NCI-H146 treated with DMSO at 0.1 percent for 48 hours (cell line): ENCODE measurements at regions not wholly inside any gene's neighbourhood (a gene's known extent, or its start where the extent isn't known, plus 50 kb on each side); places are given as distances from the start of the nearest gene placed in this dataset.

ENCODE experiments used
- DNase-seq: peaks from one replicate; lab custom pipeline; 2025; ENCODE audit not compliant: unreplicated experiment; lab: John Stamatoyannopoulos, UW

DNA sequence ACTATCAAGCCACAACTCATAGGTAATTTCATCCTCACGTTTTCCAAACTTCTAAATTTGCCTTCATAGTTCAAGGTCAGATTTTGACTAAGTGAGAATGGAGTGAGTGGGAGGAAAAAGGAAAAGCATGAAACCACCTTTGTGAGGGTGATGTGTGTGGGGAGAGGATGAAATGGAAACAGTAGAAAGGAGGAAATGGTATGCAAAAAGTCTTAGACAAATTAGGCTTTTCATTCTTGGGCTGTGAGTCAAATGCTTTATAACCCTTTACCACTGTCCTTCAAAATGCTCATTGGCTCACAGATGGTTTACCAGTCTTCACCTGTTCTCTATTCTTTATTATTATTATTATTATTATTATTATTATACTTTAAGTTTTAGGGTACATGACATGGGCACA, 127.2 kb downstream of the RAP2A start:
- no peak for DNase-seq

DNA sequence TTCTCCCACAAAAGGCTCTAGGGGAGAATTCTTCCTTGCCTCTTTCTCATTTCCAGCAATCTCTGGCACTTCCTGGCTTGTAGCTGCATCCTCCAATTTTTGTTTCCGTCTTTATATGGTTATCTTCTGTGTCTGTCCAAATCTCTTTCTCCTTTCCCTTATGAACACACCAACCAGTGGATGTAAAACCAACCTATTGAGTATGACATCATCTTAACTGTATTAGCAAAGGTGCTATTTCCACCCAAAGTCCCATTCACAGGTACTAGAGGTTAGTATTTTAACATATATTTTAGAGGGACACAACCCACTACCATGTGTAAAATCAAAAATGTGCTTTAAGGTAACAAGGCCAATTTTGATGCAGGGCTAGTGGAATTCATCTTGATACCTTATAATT, 129.0 kb downstream of the RAP2A start:
- no peak for DNase-seq

DNA sequence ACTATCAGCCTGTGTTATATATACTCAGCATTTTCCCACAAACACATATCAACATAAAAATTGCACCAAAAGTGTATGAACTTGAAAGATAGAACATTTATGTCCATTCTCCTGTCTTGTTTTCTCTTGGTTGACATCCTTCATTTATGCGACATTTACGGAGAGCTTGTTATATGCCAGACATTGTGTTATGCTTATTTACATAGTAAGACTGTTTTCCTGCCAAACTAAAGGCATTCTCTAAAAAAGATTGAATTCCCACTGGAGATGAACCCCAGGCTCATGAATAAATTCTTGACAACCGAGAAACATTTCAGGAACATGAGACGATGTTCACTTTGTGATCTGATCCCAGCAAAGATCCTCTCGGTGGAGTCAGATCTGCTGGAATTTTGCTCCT, 131.0 kb downstream of the RAP2A start:
- no peak for DNase-seq

DNA sequence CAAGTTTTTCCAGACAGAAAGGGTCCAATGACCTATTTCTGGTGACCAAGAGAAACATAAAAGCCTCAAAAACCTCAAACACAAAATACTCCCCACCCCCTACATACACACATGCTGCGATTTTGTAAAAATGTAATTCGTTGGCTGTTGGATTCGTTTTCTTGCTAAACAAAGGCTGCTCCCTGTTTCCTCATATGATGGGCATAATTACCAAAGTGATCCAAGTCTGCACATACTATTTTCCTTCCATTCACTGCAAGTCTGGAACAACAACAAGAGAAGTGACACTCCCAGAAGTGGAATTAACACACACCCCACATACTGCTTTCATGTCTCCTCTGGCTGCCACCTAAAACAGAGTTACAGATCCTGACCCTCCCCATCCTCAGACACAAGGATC, 131.9 kb downstream of the RAP2A start:
- DNase-seq: no peak

DNA sequence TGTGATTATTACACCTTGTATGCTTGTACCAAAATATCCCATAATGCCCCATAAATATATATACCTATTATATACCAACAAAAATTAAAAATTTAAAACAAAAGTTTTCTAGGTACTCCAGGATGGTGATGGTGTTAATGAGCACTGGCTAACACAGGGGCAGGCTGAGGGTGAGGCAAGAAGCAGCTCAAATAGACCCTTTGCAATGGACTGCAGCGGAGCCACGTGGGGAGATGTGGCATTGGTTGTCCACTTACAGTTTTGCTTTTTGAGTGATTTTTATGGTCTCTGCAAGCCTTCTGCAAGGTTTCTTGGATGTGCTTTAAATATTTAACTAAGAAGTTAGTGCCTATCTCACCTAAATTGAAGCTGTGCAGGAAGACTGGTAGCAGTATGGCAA, 132.9 kb downstream of the RAP2A start:
- DNase-seq: no peak

DNA sequence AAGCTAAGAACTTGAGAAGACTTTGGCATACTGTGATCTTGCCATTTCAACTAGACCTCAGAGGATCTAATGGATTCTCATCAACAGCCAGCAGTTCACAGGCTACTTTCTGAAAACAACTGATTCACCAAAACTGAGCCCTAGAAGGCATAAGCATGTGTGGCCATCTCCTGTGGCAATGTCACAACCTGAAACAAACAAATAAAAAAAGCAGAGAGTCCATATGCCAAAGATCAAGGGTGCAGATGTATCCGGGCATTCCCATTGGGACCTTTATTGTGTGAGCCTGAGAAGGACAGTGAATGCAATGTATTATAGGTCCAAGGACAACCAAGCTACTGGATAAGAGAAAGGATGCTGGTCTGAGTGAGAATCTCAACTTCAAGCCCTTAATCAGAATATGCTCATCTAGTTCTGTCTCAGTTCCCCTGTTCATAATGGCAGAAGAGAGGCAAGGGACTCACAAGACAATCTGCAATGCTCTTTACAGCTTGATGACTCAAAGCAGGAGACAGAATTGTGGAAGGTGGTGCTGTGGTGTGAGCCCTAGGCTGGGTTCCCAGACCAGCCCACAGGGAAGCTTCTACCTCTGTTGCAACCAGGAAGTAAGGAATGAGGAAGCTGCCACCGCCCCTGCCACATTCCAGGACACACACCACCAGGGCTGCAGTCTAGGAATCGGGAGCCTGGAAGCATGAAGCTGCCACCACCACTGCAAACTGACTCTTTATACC, 133.7 kb downstream of the RAP2A start:
- no peak for DNase-seq

DNA sequence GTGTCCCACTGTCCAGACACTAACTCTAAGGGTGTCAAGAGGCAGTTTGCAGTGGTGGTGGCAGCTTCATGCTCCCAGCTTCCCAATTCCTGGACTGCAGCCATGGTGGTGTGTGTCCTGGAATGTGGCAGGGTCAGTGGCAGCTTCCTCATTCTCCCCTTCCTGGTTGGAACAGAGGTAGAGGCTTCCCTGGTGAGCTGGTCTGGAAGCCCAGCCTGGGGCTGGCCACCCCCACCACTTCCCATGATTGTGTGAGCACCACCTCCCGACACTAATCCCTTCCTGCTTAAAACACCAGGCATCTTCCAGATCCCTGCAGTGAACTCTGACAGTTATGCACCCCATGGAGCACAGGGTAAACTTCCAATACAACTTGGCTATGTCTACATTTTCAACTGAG, 134.9 kb downstream of the RAP2A start:
- no peak for DNase-seq

DNA sequence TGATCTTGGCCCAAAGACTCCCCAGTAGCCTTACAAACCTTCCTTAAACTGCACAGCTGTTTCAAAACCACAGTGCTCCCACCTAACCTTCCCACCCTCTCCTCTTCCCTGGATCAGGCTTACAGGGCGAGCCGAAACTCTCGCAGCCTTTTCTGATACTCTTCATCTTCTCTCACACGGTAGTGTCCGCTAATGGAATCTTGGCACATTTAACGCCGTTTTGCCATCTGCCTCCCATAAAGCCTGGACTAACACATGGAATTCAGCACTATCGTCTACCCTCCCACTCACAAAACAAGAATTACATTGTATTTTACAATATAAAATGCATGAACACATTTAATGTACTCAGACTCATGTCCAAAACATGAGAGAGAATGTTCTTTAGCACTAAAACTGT, 135.9 kb downstream of the RAP2A start:
- no peak for DNase-seq

GRCh38 chr13:97570442-97570841, 136.5 kb downstream of the RAP2A start:
- no peak for DNase-seq

- no peak for DNase-seq
These were observed 139.0 kb downstream of the RAP2A start for GRCh38 chr13:97573011-97573410.

DNA sequence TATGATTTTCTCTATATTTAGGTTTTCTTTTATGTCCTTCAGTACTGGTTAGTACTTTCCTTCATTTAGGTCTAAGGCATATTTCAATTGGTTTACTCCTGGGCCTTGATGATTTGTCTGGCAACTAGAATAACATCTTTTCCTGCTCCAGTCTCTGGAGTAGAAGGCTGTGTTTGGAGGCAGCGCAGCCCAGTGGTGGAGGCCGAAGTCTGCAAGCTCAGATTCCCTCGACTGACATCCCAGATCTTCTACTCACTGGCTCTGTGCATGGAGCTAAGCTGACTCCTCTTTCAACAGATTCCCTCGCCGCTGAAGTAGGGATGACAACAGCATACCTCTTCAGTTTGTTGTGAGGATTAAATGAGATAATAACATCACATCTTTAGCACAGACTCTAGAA, 141.0 kb downstream of the RAP2A start:
- no peak for DNase-seq

DNA sequence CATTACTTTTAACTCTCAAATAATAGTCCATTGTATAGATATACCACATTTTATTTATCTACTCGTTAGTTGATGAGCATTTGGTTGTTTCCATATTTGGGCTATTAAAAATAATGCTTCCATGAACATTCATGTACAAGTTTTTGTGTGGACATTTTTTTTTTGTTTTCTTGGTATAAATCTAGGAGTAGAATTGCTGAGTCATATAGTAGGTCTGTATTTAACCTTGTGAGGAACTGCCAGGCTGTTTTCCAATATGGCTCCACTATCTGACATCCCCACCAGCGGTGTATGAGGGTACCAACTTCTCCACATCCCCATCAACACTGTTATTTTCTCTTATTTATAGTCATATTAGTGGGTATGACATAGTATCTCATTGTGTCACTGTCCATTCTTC, 143.1 kb downstream of the RAP2A start:
- DNase-seq: no peak

DNA sequence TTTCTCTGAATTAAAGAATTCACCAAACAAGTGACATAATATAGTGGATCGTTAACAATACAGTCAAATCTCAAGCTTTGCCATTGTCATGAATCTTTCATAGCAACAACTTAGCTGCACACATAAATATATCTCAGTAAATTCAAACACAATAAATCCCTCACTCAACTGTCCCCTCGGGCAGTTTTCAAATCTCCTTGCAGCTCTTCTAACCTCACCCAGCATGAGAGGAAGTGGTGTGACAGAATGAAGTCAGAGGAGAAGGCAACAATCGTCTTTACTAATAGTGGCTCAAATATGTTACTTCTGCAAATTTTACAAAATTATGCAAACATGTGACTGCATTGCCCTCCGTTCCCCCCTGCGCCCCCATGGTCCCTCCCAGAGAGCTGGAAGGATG, 148.2 kb downstream of the RAP2A start:
- no peak for DNase-seq

- DNase-seq: no peak
These were observed 150.0 kb downstream of the RAP2A start for GRCh38 chr13:97583907-97584497.

DNA sequence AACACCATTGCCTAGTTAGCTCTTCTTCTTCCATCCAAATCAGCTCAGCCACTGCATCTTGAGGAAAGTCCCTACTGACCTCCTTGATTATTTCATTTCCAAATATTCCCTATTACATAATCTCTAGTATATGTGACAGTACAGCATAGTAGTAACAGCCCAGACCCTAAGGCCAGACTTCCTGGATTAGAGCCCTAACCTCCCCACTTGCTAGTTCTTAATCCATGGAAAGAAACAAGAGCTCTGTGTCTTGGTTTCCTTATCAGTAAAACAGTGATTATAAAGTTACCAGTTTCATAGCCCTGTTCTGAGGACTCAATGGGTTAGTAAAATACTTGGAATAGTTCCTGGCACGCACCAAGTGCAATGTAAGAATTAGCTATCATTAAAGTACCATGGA, 153.0 kb downstream of the RAP2A start:
- no peak for DNase-seq

GRCh38 chr13:97588993-97589392, 155.0 kb downstream of the RAP2A start:
- no peak for DNase-seq

DNA sequence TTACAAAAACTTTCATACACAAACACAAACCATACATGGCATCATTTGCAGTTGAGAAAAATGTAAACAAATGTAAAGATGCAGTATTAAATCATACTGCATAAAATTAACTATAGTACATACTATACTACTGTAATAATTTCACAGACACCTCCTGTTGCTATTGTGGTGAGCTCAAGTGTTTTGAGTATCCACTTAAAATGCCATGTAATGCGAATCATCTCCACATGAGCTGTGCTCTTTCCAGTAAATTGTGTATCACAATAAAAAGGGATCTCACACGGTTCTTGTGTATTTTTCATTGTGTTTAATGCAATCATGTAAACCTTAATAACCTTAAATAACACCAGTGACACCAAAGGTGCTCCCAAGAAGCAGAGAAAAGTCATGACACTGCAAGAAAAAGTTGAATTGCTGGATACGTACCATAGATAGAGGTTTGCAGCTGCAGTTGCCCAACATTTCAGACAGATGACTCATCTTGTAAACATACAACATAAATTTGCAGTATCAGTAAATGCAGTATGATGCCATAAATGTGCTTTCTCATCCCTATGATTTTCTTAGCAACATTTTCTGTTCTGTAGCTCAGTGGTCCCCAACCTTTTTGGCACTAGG, 166.6 kb downstream of the RAP2A start:
- no peak for DNase-seq

DNA sequence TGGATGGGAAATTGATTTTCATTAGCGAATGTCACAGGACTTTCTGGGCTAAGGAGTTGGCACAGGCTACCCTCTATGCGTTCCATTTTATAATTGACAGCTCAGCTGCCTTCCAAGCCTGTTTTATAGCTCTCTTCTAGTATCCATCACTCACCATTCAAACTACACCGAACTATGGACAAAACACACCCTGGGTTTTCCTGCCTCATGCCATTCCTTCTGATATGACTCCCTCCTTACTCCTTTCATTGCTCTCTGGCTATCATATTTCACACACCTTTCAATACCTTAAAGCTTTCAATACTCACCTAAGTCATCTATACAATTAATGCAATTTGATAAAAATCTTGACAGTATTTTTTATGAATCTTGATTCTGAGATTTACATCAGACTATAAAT, 181.3 kb downstream of the RAP2A start:
- DNase-seq: no peak

- no peak for DNase-seq
These were observed 182.4 kb downstream of the RAP2A start for GRCh38 chr13:97616385-97616784.

DNA sequence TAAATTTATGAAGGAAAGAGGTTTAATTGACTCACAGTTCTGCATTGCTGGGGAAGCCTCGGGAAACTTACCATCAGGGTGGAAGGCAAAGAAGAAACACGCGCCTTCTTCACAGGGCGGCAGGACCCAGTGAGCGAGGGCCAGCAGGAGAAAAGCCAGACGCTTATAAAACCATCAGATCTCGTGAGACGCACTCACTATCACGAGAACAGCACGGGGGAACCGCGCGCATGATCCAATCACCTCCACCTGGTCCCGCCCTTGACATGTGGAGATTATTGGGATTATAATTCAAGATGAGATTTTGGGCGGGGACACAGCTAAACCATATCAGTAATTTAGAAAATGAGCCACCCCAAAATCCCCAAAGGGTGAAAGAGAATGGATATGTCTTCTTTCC, 187.1 kb downstream of the RAP2A start:
- DNase-seq: no peak

GRCh38 chr13:97621631-97622030, 187.7 kb downstream of the RAP2A start:
- no peak for DNase-seq

DNA sequence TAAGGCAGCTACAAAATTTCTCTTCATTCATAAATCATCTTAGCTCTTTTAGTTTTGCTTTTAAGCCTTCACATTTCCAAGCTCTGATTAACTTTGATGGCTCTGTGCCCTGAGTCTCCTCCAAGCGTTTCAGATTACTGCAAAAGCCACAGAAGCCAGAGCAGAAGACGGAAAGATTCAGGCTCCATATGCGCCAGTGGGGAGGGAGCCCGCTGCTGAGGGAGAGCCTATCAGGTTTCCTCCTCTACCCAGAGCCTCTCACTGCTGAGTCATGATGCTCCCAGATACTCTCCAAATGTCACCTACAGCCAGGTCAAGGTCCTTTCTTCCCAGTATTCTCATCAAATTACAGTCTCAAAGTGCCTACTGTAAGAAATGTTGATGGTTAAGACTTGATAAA, 193.6 kb downstream of the RAP2A start:
- DNase-seq: no peak
